ENCODE measurements at regions not wholly inside any gene's neighbourhood (a gene's known extent, or its start where the extent isn't known, plus 50 kb on each side); places are given as distances from the start of the nearest gene placed in this dataset.

GRCh38 chr22:27170491-27170890, 513.1 kb downstream of the MIAT start:
- no peak for TF ChIP-seq POLR2A (IDR thresholded peaks at IDR 0.05)
- no peak for TF ChIP-seq CTCF (IDR thresholded peaks at IDR 0.05)
